HEK293T (cell line): ENCODE measurements at regions not wholly inside any gene's neighbourhood (a gene's known extent, or its start where the extent isn't known, plus 50 kb on each side); places are given as distances from the start of the nearest gene placed in this dataset.

ENCODE experiments used
- CTCF ChIA-PET: fragments of 350-600 bp; formaldehyde crosslinking; extraction: SDS; loops from one replicate; lab custom pipeline; 2021; ENCODE audit warnings: antibody characterized with exemption, inconsistent platforms; lab: Yijun Ruan, JAX
- POLR2A ChIA-PET: fragments of 350-600 bp; formaldehyde crosslinking; extraction: SDS; loops from one replicate; lab custom pipeline; 2020; ENCODE audit warnings: antibody characterized with exemption, inconsistent platforms; lab: Yijun Ruan, JAX
- DNase-seq: peaks from one replicate; pipeline ENCODE4 v3.0.0; 2012; ENCODE audit warnings: mixed read lengths; ENCODE audit errors: extremely low spot score
- ARNT ChIP-seq: fragments of 450-650 bp; IDR thresholded peaks from 2 replicates; pipeline ENCODE4 v1.6.1; 2017; ENCODE audit warnings: mild to moderate bottlenecking
- BHLHE40 ChIP-seq: fragments of 450-650 bp; IDR thresholded peaks from 2 replicates; pipeline ENCODE4 v1.6.1; 2016; ENCODE audit warnings: mild to moderate bottlenecking, moderate library complexity, borderline replicate concordance
- CTBP1 ChIP-seq: fragments of 450-650 bp; IDR thresholded peaks from 2 replicates; pipeline ENCODE4 v1.6.1; 2016; ENCODE audit warnings: borderline replicate concordance
- ELF4 ChIP-seq: fragments of 450-650 bp; IDR thresholded peaks from 2 replicates; pipeline ENCODE4 v1.6.1; 2017; ENCODE audit warnings: antibody characterized with exemption
- FOXA1 ChIP-seq: fragments of 450-650 bp; IDR thresholded peaks from 2 replicates; pipeline ENCODE4 v1.6.1; 2016; ENCODE audit warnings: mild to moderate bottlenecking
- FOXK2 ChIP-seq: fragments of 450-650 bp; IDR thresholded peaks from 2 replicates; pipeline ENCODE4 v1.6.1; 2016; ENCODE audit warnings: mild to moderate bottlenecking
- FOXM1 ChIP-seq: fragments of 450-650 bp; IDR thresholded peaks from 2 replicates; pipeline ENCODE4 v1.6.1; 2017; ENCODE audit warnings: mild to moderate bottlenecking, borderline replicate concordance
- HDGF ChIP-seq: fragments of 450-650 bp; IDR thresholded peaks from 2 replicates; pipeline ENCODE4 v1.6.1; 2017; ENCODE audit warnings: antibody characterized with exemption, borderline replicate concordance
- L3MBTL2 ChIP-seq: fragments of 450-650 bp; conservative IDR thresholded peaks from 2 replicates; pipeline ENCODE4 v1.6.1; 2016; ENCODE audit warnings: mild to moderate bottlenecking
- LEF1 ChIP-seq: fragments of 450-650 bp; IDR thresholded peaks from 2 replicates; pipeline ENCODE4 v1.6.1; 2017; ENCODE audit warnings: mild to moderate bottlenecking, borderline replicate concordance
- NFRKB ChIP-seq: fragments of 450-650 bp; IDR thresholded peaks from 2 replicates; pipeline ENCODE4 v1.6.1; 2016; ENCODE audit warnings: mild to moderate bottlenecking, moderate library complexity
- PKNOX1 ChIP-seq: fragments of 450-650 bp; IDR thresholded peaks from 2 replicates; pipeline ENCODE4 v1.6.1; 2016
- SP1 ChIP-seq: fragments of 450-650 bp; IDR thresholded peaks from 2 replicates; pipeline ENCODE4 v1.6.1; 2017
- SUZ12 ChIP-seq: fragments of 450-650 bp; IDR thresholded peaks from 2 replicates; pipeline ENCODE4 v1.6.1; 2016; ENCODE audit warnings: mild to moderate bottlenecking
- TARDBP ChIP-seq: fragments of 450-650 bp; IDR thresholded peaks from 2 replicates; pipeline ENCODE4 v1.6.1; 2016
- ZNF384 ChIP-seq: fragments of 450-650 bp; IDR thresholded peaks from 2 replicates; pipeline ENCODE4 v1.6.1; 2016

GRCh38 chr20:39302312-39302711 is 340.2 kb downstream of the DHX35 start:
- DNase-seq, result no peak
- TF ChIP-seq ARNT, result no peak
- no peak for TF ChIP-seq TARDBP
- no peak for TF ChIP-seq NFRKB
- TF ChIP-seq HDGF, result no peak
- TF ChIP-seq PKNOX1, result no peak
- no peak for TF ChIP-seq SP1
- no peak for TF ChIP-seq FOXM1
- no peak for TF ChIP-seq LEF1
- no peak for TF ChIP-seq BHLHE40
- TF ChIP-seq L3MBTL2, result no peak
- no peak for TF ChIP-seq ELF4
- TF ChIP-seq SUZ12, result no peak
- no peak for TF ChIP-seq ZNF384
- TF ChIP-seq CTBP1, result no peak
- TF ChIP-seq FOXA1, result no peak
- TF ChIP-seq FOXK2, result no peak
- POLR2A ChIA-PET, result no interaction called here
- CTCF ChIA-PET, result no interaction called here

- ChIA-PET POLR2A (no interaction called here), CTCF (no interaction called here)
- DNase-seq, result no peak
- TF ChIP-seq BHLHE40, result no peak
- no peak for TF ChIP-seq L3MBTL2
- TF ChIP-seq FOXM1, result no peak
- no peak for TF ChIP-seq SUZ12
- TF ChIP-seq HDGF, result no peak
- no peak for TF ChIP-seq NFRKB
- TF ChIP-seq LEF1, result no peak
- TF ChIP-seq SP1, result no peak
- no peak for TF ChIP-seq CTBP1
- no peak for TF ChIP-seq FOXA1
- no peak for TF ChIP-seq ZNF384
- TF ChIP-seq TARDBP, result no peak
- no peak for TF ChIP-seq ELF4
- no peak for TF ChIP-seq PKNOX1
Observed at GRCh38 chr20:39299783-39300182, 337.6 kb downstream of the DHX35 start.

- CTCF ChIA-PET, result interaction anchor here (0.7 kb wide), 1 partner anchor 347 kb away, joined by 3 read pairs; no protein-coding TSS in a partner anchor
- no peak for DNase-seq
- POLR2A ChIA-PET, result interaction anchor here (1.0 kb wide), 1 partner anchor 14 kb away, joined by 3 read pairs; no protein-coding TSS in a partner anchor
- TF ChIP-seq SUZ12 (no peak), LEF1 (no peak), FOXK2 (no peak), ARNT (no peak), FOXA1 (no peak), FOXM1 (no peak), NFRKB (no peak), BHLHE40 (no peak), ELF4 (no peak), HDGF (no peak), L3MBTL2 (no peak), SP1 (no peak), CTBP1 (no peak), TARDBP (no peak), ZNF384 (no peak), PKNOX1 (no peak)
Observed at GRCh38 chr20:39298571-39299506, 336.7 kb downstream of the DHX35 start.

- ChIA-PET CTCF (no interaction called here), POLR2A (no interaction called here)
- TF ChIP-seq FOXM1, result no peak
- no peak for TF ChIP-seq ARNT
- no peak for TF ChIP-seq CTBP1
- TF ChIP-seq BHLHE40, result no peak
- no peak for TF ChIP-seq SUZ12
- no peak for TF ChIP-seq NFRKB
- TF ChIP-seq LEF1, result no peak
- TF ChIP-seq FOXA1, result no peak
- TF ChIP-seq FOXK2, result no peak
- TF ChIP-seq L3MBTL2, result no peak
- no peak for TF ChIP-seq PKNOX1
- no peak for TF ChIP-seq ELF4
- no peak for TF ChIP-seq ZNF384
- no peak for TF ChIP-seq SP1
- no peak for TF ChIP-seq HDGF
- TF ChIP-seq TARDBP, result no peak
- no peak for DNase-seq
Observed at GRCh38 chr20:39298121-39298520, 336.0 kb downstream of the DHX35 start.

GRCh38 chr20:39295301-39295700 is 333.2 kb downstream of the DHX35 start:
- TF ChIP-seq ZNF384, result no peak
- TF ChIP-seq CTBP1, result no peak
- no peak for TF ChIP-seq HDGF
- no peak for TF ChIP-seq TARDBP
- TF ChIP-seq SP1, result no peak
- TF ChIP-seq BHLHE40, result no peak
- no peak for TF ChIP-seq ELF4
- no peak for TF ChIP-seq FOXK2
- no peak for TF ChIP-seq LEF1
- POLR2A ChIA-PET, result no interaction called here
- CTCF ChIA-PET, result interaction anchor here (0.6 to 1.2 kb wide), 2 partner anchors 21 to 30 kb away, joined by 3 read pairs; no protein-coding TSS in a partner anchor

More at GRCh38 chr20:39295301-39295700, 333.2 kb downstream of the DHX35 start:
- no peak for DNase-seq
